Lower lobe of right lung (tissue), 2 donors: ENCODE measurements at regions not wholly inside any gene's neighbourhood (a gene's known extent, or its start where the extent isn't known, plus 50 kb on each side); places are given as distances from the start of the nearest gene placed in this dataset.
A peak's percentile ranks its signal among the peaks of the same experiment; 100 is the strongest.

Experiments used
- ATAC-seq, 2 donors: fragments of 200-7000 bp; cut with Tn5 transposase; one replicate each; pipeline ENCODE4 v1.9.1; 2020 to 2022; ENCODE audit warnings: mild to moderate bottlenecking in 2 of 2, moderate library complexity in 2 of 2
- DNase-seq: peaks from one replicate; pipeline ENCODE4 v3.0.0-alpha.2; 2020
- H3K27ac ChIP-seq: fragments of 200-600 bp; one replicate; pipeline ENCODE4 v1.8.0; 2022
- H3K27me3 ChIP-seq: fragments of 200-600 bp; one replicate; pipeline ENCODE4 v1.8.0; 2022; ENCODE audit warnings: low read depth
- H3K36me3 ChIP-seq: fragments of 200-600 bp; one replicate; pipeline ENCODE4 v1.8.0; 2022; ENCODE audit warnings: mild to moderate bottlenecking
- H3K4me1 ChIP-seq: fragments of 200-600 bp; one replicate; pipeline ENCODE4 v1.8.0; 2022
- H3K4me3 ChIP-seq: fragments of 200-600 bp; one replicate; pipeline ENCODE4 v1.8.0; 2022; ENCODE audit warnings: mild to moderate bottlenecking
- H3K9me3 ChIP-seq: fragments of 200-600 bp; one replicate; pipeline ENCODE4 v1.8.0; 2022
- CTCF ChIP-seq: fragments of 200-600 bp; IDR thresholded peaks from one replicate; pipeline ENCODE4 v1.8.0; 2022; ENCODE audit warnings: antibody characterized with exemption, mild to moderate bottlenecking
- intact Hi-C: fragments of 100-400 bp; cut with DNase I; formaldehyde crosslinking; loops from one replicate; pipeline ENCODE4 v1.11.0; 2022
- donor health status: DM: no; HTN: yes; CAD: no; lungs with severe emphysema.

GRCh38 chr3:194844046-194844445 is 158.4 kb downstream of the FAM43A start:
- Histone ChIP-seq H3K9me3 (no peaks in the 10 kb centered on the region), H3K27me3 (no peaks in the 10 kb centered on the region), H3K36me3 (no peaks in the 10 kb centered on the region), H3K4me3 (no peak overlapping the region), H3K27ac (no peak overlapping the region), H3K4me1 (no peaks in the 10 kb centered on the region)
- DNase-seq (no peak), ATAC-seq (peak in 1 of 2 donors; percentile 31)
- TF ChIP-seq CTCF: no peak
- intact Hi-C loops: no loop called here

GRCh38 chr3:194849166-194849875 is 163.6 kb downstream of the FAM43A start:
- no peak for DNase-seq
- no peak for ATAC-seq
- no peaks in the 10 kb centered on the region for H3K27me3 ChIP-seq

DNA sequence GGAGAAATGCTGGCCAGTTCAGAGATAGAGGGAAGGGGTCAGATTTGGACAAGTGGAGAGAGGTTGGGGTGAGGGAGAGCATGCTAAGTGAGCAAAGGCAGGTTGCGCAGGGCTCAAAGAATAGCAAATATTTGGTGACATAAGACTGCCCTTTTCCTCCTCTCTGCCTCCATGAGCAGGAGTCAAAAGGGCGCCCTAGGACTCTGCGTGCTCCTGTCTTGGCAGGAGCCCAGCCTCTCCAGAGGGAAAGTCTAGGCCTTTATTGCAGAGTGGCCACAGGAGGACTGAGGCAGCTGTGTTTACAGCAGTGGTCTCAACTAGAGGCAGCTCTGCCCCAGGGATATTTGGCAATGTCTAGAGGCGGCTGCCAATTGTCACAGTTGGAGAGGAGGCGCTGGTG is 165.6 kb downstream of the FAM43A start:
- Histone ChIP-seq H3K27ac (no peak overlapping the region), H3K9me3 (no peaks in the 10 kb centered on the region), H3K27me3 (no peaks in the 10 kb centered on the region), H3K4me1 (no peaks in the 10 kb centered on the region), H3K36me3 (no peaks in the 10 kb centered on the region), H3K4me3 (no peak overlapping the region)
- ATAC-seq: peak; percentile 42 to 49
- intact Hi-C loops: no loop called here
- TF ChIP-seq CTCF: no peak
- DNase-seq: no peak

More at GRCh38 chr3:194849166-194849875, 163.6 kb downstream of the FAM43A start:
- Histone ChIP-seq H3K4me3 (no peak overlapping the region), H3K4me1 (no peaks in the 10 kb centered on the region), H3K9me3 (no peaks in the 10 kb centered on the region), H3K27ac (no peak overlapping the region), H3K36me3 (no peaks in the 10 kb centered on the region)
- intact Hi-C loops: no loop called here
- TF ChIP-seq CTCF: no peak

DNA sequence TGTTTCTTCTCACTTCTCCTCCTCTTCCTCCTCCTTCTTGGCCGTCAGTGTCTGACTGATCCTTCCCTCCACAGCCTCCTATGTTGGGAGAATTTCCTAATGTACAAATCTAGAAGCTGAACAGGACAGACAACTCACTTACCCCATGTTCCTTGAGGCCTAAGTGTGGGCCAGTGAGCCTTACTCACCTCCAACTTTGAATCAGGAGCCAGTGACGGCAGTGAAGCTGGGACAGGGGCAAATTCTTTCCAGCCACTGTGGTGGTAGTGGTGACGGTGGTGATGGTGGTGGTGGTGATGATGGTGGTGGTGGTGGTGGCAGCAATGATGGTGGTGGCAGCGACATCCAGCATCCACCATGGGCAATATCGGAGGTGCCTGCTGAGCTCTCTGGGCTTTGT is 166.3 kb downstream of the FAM43A start:
- DNase-seq (no peak), ATAC-seq (no peak)
- Histone ChIP-seq H3K36me3 (no peaks in the 10 kb centered on the region), H3K4me1 (no peaks in the 10 kb centered on the region), H3K4me3 (no peak overlapping the region), H3K27ac (no peak overlapping the region), H3K27me3 (no peaks in the 10 kb centered on the region), H3K9me3 (no peaks in the 10 kb centered on the region)
- TF ChIP-seq CTCF: no peak
- intact Hi-C loops: no loop called here

GRCh38 chr3:194852345-194852744 is 166.7 kb downstream of the FAM43A start:
- DNase-seq (no peak), ATAC-seq (no peak)
- Histone ChIP-seq H3K4me3 (no peak overlapping the region), H3K4me1 (no peaks in the 10 kb centered on the region), H3K27ac (no peak overlapping the region), H3K9me3 (no peaks in the 10 kb centered on the region), H3K36me3 (no peaks in the 10 kb centered on the region), H3K27me3 (no peaks in the 10 kb centered on the region)
- intact Hi-C loops: no loop called here
- no peak for TF ChIP-seq CTCF
